HUES48 (cell line): ENCODE measurements at regions not wholly inside any gene's neighbourhood (a gene's known extent, or its start where the extent isn't known, plus 50 kb on each side); places are given as distances from the start of the nearest gene placed in this dataset.

Experiments used
- H3K27ac ChIP-seq: one replicate; pipeline ENCODE4 v1.7.0; 2013; ENCODE audit warnings: low read depth, low read length, inconsistent platforms
- H3K27me3 ChIP-seq: 2 replicates; pipeline ENCODE4 v1.6.1; 2013; ENCODE audit warnings: mild to moderate bottlenecking, low read length; ENCODE audit not compliant: control insufficient read depth, insufficient read depth
- H3K36me3 ChIP-seq: 2 replicates; pipeline ENCODE4 v1.6.1; 2013; ENCODE audit warnings: low read length; ENCODE audit not compliant: control insufficient read depth, insufficient read depth
- H3K4me1 ChIP-seq: 2 replicates; pipeline ENCODE4 v1.6.1; 2013; ENCODE audit warnings: mild to moderate bottlenecking, low read length; ENCODE audit not compliant: control insufficient read depth, insufficient read depth
- H3K4me3 ChIP-seq: 2 replicates; pipeline ENCODE4 v1.5.1; 2013; ENCODE audit warnings: mild to moderate bottlenecking, low read depth, low read length
- H3K9ac ChIP-seq: 2 replicates; pipeline ENCODE4 v1.6.1; 2013; ENCODE audit warnings: mild to moderate bottlenecking, low read depth, low read length, moderate library complexity
- H3K9me3 ChIP-seq: 2 replicates; pipeline ENCODE4 v1.6.1; 2013; ENCODE audit warnings: low read length; ENCODE audit not compliant: control insufficient read depth, insufficient read depth

DNA sequence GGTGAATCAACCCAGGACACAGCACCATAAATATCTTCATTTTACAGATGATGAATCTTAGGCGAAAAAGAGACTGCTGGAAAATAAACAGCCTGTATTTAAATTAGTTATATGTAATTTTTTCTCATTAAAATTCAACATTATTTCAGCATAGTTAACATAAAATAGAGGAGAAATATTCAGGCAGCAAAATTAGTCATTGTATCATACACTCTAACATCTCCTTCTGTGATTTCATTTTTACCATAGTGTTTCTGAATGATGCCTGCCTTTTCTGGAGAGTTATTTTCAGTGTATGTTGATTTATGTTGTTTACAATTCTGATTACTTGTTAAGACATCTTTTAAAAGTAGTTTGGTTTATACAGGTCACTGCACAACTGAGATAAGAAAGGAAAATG, 82.3 kb upstream of the KCNIP4 start:
- Histone ChIP-seq H3K27me3 (no peaks in the 10 kb centered on the region), H3K4me1 (peaks cover 12% of the 10 kb centered on the region), H3K9ac (no peak overlapping the region), H3K36me3 (no peaks in the 10 kb centered on the region), H3K4me3 (no peak overlapping the region), H3K9me3 (no peaks in the 10 kb centered on the region), H3K27ac (no peak overlapping the region)

DNA sequence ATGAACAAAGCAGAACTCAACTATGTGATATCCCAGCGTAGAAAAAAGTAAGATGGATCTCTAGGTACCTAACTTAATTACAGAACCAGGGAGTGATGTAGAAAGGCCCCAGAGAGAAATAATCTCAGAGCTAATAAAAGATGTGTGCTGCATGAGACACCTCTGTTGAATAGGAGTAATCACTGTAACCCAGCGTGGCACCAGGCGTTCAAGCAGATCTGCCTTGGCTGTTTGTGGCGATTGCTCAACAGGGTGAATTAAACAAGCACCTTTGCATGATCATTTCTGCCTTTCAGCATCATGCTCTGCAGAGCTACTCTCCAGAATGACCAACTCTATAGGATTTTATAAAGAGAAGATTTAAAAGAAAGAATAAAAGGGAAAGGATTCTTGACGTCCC, 81.7 kb upstream of the KCNIP4 start:
- Histone ChIP-seq H3K36me3 (no peaks in the 10 kb centered on the region), H3K9me3 (no peaks in the 10 kb centered on the region), H3K4me1 (peaks cover 12% of the 10 kb centered on the region), H3K9ac (no peak overlapping the region), H3K4me3 (no peak overlapping the region), H3K27me3 (no peaks in the 10 kb centered on the region), H3K27ac (peak overlapping the region; percentile 48)

- no peak overlapping the region for H3K4me3 ChIP-seq
- no peak overlapping the region for H3K9ac ChIP-seq
- no peaks in the 10 kb centered on the region for H3K27me3 ChIP-seq
- H3K36me3 ChIP-seq, result no peaks in the 10 kb centered on the region
- H3K9me3 ChIP-seq, result no peaks in the 10 kb centered on the region
- H3K4me1 ChIP-seq, result peaks cover 12% of the 10 kb centered on the region
- peak overlapping the region; percentile 48 for H3K27ac ChIP-seq
These were observed 81.2 kb upstream of the KCNIP4 start for GRCh38 chr4:22029803-22030202.

GRCh38 chr4:22021106-22021505, 72.5 kb upstream of the KCNIP4 start:
- Histone ChIP-seq H3K27ac (no peak overlapping the region), H3K36me3 (no peaks in the 10 kb centered on the region), H3K9me3 (no peaks in the 10 kb centered on the region), H3K9ac (no peak overlapping the region), H3K4me3 (no peak overlapping the region), H3K4me1 (no peaks in the 10 kb centered on the region), H3K27me3 (no peaks in the 10 kb centered on the region)

DNA sequence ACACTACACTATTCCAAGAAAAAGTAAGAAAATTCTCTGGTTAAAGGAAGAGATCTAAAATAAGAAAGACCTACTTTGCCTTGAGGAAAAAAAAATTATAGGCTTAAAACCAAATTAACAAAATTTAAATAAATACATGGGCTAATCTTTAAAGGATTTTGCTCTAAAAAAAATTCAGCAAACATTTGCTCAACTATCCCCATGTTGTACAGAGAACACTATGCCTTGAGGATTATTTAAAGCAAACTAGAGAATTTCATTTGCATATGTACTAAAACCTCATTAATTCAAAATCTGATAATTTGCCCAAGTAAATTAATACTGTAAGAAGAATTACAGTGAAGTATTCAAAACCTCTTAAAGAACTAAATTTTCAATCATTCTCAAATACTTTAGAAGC, 71.6 kb upstream of the KCNIP4 start:
- H3K9ac ChIP-seq, result no peak overlapping the region
- H3K27me3 ChIP-seq, result no peaks in the 10 kb centered on the region
- H3K36me3 ChIP-seq, result no peaks in the 10 kb centered on the region
- H3K9me3 ChIP-seq, result no peaks in the 10 kb centered on the region
- H3K27ac ChIP-seq, result no peak overlapping the region
- H3K4me3 ChIP-seq, result no peak overlapping the region
- H3K4me1 ChIP-seq, result no peaks in the 10 kb centered on the region

GRCh38 chr4:22019676-22020075, 71.1 kb upstream of the KCNIP4 start:
- Histone ChIP-seq H3K4me3 (no peak overlapping the region), H3K27ac (no peak overlapping the region), H3K9ac (no peak overlapping the region), H3K36me3 (no peaks in the 10 kb centered on the region), H3K4me1 (no peaks in the 10 kb centered on the region), H3K9me3 (no peaks in the 10 kb centered on the region), H3K27me3 (no peaks in the 10 kb centered on the region)

DNA sequence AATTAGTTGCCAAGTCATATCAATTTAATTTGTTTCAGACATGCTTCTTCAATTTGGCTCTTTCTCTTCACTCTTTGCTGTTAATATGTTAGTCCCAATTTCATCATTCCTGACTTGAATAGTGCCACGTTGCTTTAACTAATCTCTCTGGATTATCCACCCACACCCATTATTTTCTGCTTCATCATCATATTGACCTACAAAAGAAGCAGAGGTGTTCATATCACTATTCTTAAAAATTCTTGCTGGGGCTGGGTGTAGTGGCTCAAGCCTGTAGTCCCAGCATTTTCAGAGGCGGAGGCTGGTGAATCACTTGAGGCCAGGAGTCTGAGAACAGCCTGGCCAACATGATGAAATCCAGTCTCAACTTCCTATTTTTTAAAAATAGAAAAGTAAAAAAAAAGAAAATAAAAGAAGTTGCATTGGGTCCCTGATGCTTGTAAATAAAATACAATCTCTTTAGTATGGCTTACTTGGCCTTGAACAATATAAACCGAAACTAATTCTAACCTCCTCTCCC, 65.7 kb upstream of the KCNIP4 start:
- no peak overlapping the region for H3K27ac ChIP-seq
- no peaks in the 10 kb centered on the region for H3K27me3 ChIP-seq
- no peaks in the 10 kb centered on the region for H3K4me1 ChIP-seq
- no peak overlapping the region for H3K4me3 ChIP-seq
- no peaks in the 10 kb centered on the region for H3K36me3 ChIP-seq
- no peaks in the 10 kb centered on the region for H3K9me3 ChIP-seq
- H3K9ac ChIP-seq, result no peak overlapping the region

DNA sequence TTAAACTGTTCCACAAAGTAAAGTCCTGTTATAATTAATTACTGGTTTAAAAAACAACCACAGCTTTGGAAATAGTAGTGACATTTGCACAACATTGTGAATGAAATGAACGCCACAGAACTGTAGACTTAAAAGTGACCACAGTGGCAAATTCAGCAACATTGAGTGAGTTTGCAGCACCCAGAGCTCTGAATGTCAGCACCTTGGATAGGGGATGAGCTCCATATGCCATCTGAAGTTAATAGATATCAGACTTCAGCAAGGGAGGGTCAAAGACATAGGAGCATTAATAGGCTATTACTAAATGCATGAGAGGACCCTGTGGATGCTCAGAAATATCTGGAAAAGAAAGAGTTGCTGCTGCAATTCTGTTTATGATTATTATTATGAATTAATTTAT, 55.3 kb upstream of the KCNIP4 start:
- Histone ChIP-seq H3K36me3 (no peaks in the 10 kb centered on the region), H3K4me3 (no peak overlapping the region), H3K27ac (no peak overlapping the region), H3K27me3 (no peaks in the 10 kb centered on the region), H3K9me3 (no peaks in the 10 kb centered on the region), H3K9ac (no peak overlapping the region), H3K4me1 (no peaks in the 10 kb centered on the region)
